NCI-H187 treated with DMSO at 0.1 percent for 48 hours (cell line): ENCODE measurements at regions not wholly inside any gene's neighbourhood (a gene's known extent, or its start where the extent isn't known, plus 50 kb on each side); places are given as distances from the start of the nearest gene placed in this dataset.
A peak's percentile ranks its signal among the peaks of the same experiment; 100 is the strongest.

Experiments used
- DNase-seq: peaks from one replicate; lab custom pipeline; 2025; lab: John Stamatoyannopoulos, UW

- DNase-seq, result no peak
Measured at GRCh38 chr3:34296796-34297195, 498.4 kb downstream of the PDCD6IP start.

GRCh38 chr3:34298653-34299052 is 500.2 kb downstream of the PDCD6IP start:
- DNase-seq, result no peak

- DNase-seq, result no peak
Measured at GRCh38 chr3:34300621-34301020, 502.2 kb downstream of the PDCD6IP start.

- DNase-seq, result no peak
Measured at GRCh38 chr3:34301313-34301712, 502.9 kb downstream of the PDCD6IP start.

GRCh38 chr3:34305266-34305665 is 506.8 kb downstream of the PDCD6IP start:
- no peak for DNase-seq

GRCh38 chr3:34312684-34313083 is 514.3 kb downstream of the PDCD6IP start:
- peak; percentile 82 for DNase-seq

- DNase-seq, result no peak
Measured at GRCh38 chr3:34319881-34320280, 521.5 kb downstream of the PDCD6IP start.

GRCh38 chr3:34323517-34323916 is 525.1 kb downstream of the PDCD6IP start:
- no peak for DNase-seq

GRCh38 chr3:34346656-34347055 is 548.2 kb downstream of the PDCD6IP start:
- DNase-seq, result no peak

- DNase-seq, result no peak
Measured at GRCh38 chr3:34351882-34352777, 553.7 kb downstream of the PDCD6IP start.

GRCh38 chr3:34352778-34353331 is 554.4 kb downstream of the PDCD6IP start:
- DNase-seq, result no peak

GRCh38 chr3:34357461-34357860 is 559.0 kb downstream of the PDCD6IP start:
- DNase-seq, result peak; percentile 1

GRCh38 chr3:34359064-34359463 is 560.6 kb downstream of the PDCD6IP start:
- no peak for DNase-seq

- DNase-seq, result no peak
Measured at GRCh38 chr3:34360713-34361112, 562.3 kb downstream of the PDCD6IP start.

GRCh38 chr3:34361921-34362320 is 563.5 kb downstream of the PDCD6IP start:
- DNase-seq, result no peak

- DNase-seq, result no peak
Measured at GRCh38 chr3:34362910-34363309, 564.5 kb downstream of the PDCD6IP start.

GRCh38 chr3:34363881-34364280 is 565.5 kb downstream of the PDCD6IP start:
- DNase-seq, result no peak

GRCh38 chr3:34364335-34364734 is 565.9 kb downstream of the PDCD6IP start:
- no peak for DNase-seq

GRCh38 chr3:34365231-34365630 is 566.8 kb downstream of the PDCD6IP start:
- DNase-seq, result no peak

- no peak for DNase-seq
Measured at GRCh38 chr3:34365771-34366170, 567.3 kb downstream of the PDCD6IP start.

GRCh38 chr3:34367521-34367920 is 569.1 kb downstream of the PDCD6IP start:
- no peak for DNase-seq

GRCh38 chr3:34374521-34374920 is 576.1 kb downstream of the PDCD6IP start:
- no peak for DNase-seq

- DNase-seq, result no peak
Measured at GRCh38 chr3:34376691-34377090, 578.3 kb downstream of the PDCD6IP start.

- DNase-seq, result no peak
Measured at GRCh38 chr3:34377961-34378360, 579.5 kb downstream of the PDCD6IP start.
